Endothelial cell of hepatic sinusoid (primary cell): ENCODE measurements at regions not wholly inside any gene's neighbourhood (a gene's known extent, or its start where the extent isn't known, plus 50 kb on each side); places are given as distances from the start of the nearest gene placed in this dataset.
"Not testable (repeated sequence)": the region's sequence is repeated elsewhere in the genome, so short reads cannot be mapped to it uniquely, and the experiment has no call there.

ENCODE experiments used
- in situ Hi-C: cut with HindIII; loops from 2 replicates; pipeline ENCODE4 v1.10.0; 2017; ENCODE audit warnings: low sequenced_read_pairs

GRCh38 chr9:73337182-73337581, 185.5 kb downstream of the ANXA1 start:
- in situ Hi-C loops = not testable (repeated sequence)

DNA sequence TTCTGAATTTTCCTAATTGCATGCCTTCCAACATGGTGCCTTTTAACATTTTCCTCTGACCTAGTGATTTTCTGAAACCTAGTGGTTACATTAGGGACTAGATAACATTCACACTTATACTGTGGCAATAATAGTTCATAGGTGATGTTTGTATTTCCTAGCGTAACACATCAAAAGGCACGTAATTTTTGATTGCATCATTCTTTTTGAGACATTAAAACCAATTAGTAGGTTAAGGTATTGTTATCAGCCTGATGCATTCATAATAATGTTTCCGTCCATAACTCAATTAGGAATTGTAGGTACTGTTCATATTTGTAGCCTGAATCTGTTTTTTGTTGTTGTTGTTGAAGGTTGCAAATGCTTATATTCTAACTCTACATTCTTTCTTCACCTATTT, 192.4 kb downstream of the ANXA1 start:
- in situ Hi-C loops = no loop called here

DNA sequence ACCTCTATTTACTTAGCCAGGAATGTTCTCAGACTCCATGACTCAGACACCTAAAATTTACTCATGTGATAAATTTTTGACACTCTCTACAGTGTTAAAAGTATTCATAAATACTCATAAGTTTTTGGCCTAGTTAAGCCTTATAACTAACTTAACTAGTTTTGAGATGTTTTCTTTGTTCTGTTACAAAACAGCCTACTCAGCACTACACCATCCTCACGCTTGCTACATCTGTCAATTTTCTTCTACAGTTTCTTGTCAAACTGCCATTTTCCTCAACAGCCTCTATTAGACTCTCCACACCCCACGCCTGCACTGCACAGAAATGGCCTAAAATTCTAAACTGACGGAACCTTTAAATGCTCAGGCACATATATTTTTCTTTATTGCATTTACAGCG, 195.5 kb downstream of the ANXA1 start:
- in situ Hi-C loops = no loop called here

DNA sequence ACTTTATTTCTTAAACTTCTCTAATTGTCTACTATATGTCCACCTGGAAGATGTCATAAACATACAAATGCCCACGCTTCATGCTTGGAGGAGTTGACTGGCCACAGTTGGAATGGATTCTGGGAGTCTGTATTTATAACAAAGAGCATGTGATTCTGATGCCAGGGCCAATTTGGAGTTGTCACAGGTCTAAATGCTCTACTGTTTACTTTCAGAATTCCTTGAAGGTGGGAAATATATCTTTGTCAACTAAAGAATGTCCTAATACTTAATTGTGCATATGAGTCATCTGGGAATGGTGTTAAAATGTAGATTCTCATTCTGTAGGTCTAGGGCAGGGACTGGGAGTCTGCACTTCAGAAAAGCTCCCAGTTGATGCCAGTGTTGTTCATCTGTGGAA, 196.1 kb downstream of the ANXA1 start:
- in situ Hi-C loops = no loop called here

DNA sequence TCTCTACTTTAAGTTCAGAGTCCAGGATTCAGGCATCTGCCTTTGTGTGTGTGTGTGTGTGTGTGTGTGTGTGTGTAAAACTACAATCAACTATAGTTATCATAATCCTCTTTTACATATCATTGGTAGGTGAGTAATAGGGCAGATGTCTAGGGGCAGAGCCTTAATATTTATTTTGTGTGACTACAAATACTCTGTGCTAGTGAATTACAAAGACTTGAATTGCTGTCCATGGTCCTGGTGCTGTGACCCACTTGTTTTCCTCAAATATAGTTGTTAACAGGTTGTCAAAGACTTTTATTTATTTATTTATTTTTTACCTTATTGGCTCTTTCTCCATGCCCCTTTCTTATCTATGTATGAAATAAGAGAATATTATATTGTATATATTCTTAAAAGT, 196.8 kb downstream of the ANXA1 start:
- in situ Hi-C loops = no loop called here

DNA sequence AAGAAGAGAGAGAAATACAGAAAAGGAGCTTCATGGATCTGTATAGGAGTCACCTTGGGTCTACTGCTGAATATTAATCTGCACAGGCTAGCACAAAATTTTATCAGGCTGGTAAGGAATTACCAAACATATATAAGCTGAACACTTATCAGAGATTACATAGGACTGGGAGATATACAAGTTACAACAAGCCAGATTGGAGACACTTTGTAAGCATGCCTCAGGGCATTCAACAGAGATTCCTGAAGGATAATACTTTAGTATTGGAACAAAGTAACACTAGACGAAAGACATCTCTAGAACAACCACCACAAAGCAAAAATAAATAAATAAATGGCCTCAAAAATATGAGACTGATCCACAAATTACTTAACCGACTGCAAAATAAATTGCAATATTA, 197.8 kb downstream of the ANXA1 start:
- in situ Hi-C loops = no loop called here

DNA sequence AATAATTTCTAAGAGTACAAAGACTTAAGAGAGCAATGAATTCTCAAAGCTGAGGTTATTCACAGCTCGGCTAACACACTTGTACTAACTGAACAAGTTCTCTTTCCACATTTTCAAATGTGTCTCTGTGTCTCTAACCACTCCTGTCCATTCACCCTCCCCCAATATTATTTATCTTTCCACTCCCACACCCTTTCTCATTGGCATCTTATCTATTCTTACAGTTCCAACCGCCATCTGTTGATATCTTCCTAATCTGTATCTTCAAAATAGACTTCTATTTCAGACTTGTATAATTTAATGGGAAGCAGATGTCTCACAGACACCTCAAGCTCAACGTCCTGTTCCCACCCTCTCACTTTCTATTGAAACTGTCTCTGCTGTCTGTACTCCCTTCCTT, 205.9 kb downstream of the ANXA1 start:
- in situ Hi-C loops = loop anchor here (5.0 kb wide), 1 partner anchor 95 kb away; no protein-coding TSS in a partner anchor

- in situ Hi-C loops = no loop called here
Observed at GRCh38 chr9:73370053-73370452, 218.4 kb downstream of the ANXA1 start.

DNA sequence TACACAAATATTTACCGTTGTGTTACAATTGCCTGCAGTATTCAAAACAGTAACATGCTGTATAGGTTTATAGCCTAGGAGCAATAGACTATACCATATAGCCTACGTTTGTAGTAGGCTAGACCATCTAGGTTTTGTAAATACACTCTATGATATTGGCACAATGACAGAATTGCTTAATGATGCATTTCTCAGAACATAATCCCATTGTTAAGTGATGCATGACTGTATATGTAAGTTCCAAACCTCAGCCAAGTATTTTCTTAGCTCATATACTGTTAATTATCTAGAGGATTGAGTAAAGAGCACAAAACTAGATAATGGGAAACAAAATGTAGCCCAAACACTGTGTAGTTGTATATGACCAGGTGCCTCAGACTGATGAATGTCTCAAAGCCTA, 220.1 kb downstream of the ANXA1 start:
- in situ Hi-C loops = no loop called here

GRCh38 chr9:73380411-73380810, 228.7 kb downstream of the ANXA1 start:
- in situ Hi-C loops = no loop called here

DNA sequence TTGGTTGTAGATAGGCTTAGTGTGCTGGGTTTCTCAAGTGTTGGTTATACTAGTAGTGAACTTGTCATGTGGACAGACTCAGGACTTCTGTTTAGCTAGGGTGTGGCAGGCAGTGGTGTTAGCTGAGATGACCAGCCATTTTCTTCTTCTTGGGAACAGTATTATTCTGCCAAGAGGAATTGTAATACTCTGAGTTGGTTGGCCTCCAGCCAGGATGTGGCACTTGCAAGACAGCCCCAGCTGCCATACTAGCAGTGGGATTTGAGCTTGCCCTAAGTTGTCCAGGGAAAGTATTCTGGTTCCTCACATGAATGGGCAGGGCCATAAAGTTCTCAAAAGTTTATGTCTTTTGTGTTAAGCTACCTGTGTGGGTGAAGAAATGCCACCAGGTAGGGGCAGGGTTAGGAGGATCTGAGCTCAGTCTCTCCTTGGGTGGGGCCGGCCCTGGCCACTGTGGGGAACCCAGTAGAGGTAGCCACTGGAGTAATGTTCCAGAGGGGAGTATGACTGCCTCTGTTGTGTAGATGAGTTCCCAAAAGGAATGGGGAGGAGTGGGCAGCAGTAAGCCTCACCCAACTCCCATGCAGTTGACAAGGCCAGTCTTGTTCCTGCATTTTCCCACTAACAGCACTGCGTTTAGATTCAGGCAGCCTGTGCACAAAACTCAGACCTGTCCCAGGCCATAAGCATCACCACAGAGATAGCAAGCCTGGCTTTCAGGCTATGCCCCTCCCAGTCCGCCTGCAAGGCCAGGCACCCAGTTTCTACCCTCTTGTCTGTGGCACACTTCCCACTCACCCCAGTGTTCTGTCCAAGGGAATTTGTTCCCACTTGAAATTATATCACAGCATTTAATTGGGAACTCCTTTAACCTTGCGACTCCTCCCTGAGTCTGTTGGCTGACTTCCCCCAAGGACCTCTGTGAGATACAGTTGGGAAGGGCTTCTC, 250.7 kb downstream of the ANXA1 start:
- in situ Hi-C loops = no loop called here

DNA sequence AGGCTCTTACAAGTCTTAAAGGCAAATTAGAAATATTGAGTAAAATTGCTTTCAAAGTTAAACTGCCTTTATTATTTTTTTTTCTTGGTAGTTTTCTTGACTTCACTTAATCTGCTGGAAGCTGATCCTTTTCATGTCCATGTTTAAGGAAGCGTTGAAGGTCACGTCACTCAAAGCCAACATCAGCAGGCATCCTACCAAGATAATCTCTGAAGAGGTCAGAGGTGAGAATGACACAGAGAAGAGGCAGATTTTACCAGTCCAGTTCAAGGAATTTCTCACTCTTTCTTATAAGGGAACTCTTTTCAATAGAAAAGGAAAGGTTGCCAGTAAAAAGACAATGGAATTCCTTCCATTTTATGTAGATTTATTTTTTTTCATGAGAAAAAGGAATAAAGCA, 259.8 kb downstream of the ANXA1 start:
- in situ Hi-C loops = no loop called here

- in situ Hi-C loops = no loop called here
Observed at GRCh38 chr9:73412874-73413273, 261.2 kb downstream of the ANXA1 start.

DNA sequence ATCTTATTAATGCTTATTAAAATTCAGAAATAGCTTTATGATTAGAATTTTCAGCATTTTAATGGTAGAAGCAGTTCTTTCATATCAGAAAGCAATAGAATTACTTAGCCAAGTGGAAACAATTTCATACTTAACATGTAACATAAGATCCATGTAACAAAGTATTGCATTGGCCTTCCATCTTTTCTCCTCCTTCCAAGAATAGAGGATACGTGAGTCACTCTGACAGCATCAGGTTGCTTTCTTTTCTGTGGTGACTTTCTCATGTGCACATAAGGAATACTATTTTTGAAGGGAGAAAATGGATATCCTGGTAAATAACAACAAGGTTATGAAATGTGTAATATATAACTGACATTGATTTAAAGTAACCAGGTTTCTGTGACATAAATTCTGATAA, 272.2 kb downstream of the ANXA1 start:
- in situ Hi-C loops = no loop called here

DNA sequence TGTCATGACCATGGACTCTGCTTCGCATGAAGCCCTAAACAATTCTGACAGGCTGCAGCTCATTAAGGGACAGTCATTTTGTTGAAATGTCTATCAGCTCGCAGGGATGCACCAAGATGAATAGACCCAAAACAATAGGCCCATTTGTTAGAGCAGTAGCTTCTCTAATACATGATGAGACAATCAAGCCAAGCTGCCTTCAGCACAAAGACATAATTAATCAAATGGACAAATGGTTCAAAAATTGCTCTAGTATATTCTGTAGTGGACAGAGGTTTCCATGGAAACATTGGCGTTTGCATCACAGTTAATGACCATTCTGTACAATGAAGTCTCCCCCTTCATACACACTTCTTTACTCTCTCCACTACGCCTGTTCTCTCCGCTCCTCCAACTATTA, 274.6 kb downstream of the ANXA1 start:
- in situ Hi-C loops = no loop called here

DNA sequence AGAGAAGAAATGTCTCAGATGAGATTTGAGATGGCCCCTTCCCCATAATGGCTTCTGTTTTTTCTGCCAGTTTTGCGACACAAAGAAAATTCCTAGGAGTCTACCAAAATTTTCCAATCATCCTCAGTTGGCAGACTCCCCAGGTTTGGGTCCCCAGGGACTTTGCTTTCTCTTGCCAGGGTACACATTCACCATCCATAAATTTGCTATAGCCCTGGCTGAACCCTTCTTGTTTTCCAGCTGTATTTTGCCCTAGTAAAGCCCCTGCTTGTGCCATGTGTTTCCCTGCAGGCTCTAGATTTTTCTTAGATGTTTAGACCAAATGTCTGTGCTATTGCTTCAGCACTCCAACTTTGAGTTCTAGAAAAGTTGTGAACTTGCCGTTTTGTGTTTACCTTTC, 283.2 kb downstream of the ANXA1 start:
- in situ Hi-C loops = no loop called here

DNA sequence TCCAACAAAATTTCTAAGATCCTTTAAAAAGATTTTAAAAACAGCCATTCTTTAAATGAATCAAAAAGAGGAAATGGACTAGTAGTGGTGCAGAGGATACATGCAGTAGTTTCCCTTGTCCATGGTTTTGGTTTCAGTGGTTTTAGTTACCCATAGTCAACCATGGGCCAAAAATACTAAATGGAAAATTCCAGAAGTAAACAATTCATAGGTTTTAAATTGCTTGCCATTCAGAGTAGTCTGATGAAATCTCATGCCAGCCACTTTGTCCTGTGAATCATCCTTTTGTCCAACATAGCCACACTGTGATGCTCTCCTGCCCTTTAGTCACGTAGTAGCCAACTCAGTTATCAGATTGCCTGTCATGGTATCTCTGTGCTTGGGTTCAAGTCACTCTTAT, 286.1 kb downstream of the ANXA1 start:
- in situ Hi-C loops = no loop called here

DNA sequence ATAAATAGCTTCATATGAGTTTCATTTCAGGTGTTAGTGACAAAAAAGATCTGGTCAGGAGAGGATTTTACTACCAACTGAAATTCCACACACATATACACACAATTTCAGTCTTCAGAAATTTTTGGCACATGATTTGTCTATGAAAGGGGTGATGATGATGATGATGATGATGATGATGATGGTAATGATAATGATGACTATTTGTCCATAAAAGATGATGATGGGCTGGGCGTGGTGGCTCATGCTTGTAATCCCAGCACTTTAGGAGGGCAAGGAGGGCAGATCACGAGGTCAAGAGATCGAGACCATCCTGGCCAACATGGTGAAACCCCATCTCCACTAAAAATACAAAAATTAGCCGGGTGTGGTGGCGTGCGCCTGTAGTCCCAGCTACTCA, 288.2 kb downstream of the ANXA1 start:
- in situ Hi-C loops = not testable (repeated sequence)

GRCh38 chr9:73441223-73441622, 289.6 kb downstream of the ANXA1 start:
- in situ Hi-C loops = no loop called here

DNA sequence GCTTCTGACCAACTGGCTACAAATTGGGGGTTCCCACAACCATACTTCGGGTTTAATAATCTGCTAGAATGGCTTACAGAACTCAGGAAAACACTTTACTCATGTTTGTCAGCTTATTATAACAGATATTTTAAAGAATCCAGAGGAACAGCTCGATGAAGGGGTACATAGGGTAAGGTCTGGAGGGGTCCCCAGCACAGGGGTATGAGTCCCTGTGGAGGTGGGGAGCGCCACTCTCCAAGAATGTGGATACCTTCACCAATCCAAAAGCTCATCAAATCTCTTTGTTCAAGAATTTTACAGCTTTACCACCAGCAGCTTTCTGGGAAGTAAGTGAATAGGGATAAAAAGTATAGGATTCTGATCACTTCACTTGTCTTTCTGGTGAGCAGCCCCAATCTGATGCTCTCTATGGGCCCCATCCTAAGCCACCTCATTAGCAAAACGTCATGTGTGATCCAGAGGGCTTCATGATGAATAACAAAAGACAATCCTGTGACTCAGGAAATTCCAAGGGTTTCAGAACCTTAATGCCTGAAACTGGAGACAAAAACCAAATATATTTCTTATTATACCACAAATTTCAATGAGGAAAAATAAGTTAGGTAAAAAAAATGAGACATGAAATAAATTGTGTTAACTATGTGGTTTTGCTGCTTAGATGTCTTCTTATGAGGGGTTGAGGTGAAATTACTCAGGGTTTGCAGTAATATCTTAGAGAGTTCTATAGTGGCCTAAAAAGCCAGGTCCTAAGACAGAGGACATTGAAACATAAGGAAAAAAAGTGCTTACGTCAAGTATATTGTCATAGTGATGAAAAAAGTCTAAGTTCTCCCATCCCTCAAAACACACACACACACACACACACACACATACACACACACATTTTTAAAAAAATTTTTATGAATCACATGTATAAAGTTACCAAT, 290.5 kb downstream of the ANXA1 start:
- in situ Hi-C loops = no loop called here

GRCh38 chr9:73444821-73445220, 293.2 kb downstream of the ANXA1 start:
- in situ Hi-C loops = no loop called here

- in situ Hi-C loops = not testable (repeated sequence)
Observed at GRCh38 chr9:73445384-73445783, 293.7 kb downstream of the ANXA1 start.
